GM18868 (cell line): ENCODE measurements at regions not wholly inside any gene's neighbourhood (a gene's known extent, or its start where the extent isn't known, plus 50 kb on each side); places are given as distances from the start of the nearest gene placed in this dataset.

Experiments
- ATAC-seq: cut with Tn5 transposase; IDR thresholded peaks from one replicate; pipeline ENCODE4 v1.9.1; 2021; ENCODE audit warnings: mild to moderate bottlenecking, moderate library complexity; ENCODE audit not compliant: unreplicated experiment

DNA sequence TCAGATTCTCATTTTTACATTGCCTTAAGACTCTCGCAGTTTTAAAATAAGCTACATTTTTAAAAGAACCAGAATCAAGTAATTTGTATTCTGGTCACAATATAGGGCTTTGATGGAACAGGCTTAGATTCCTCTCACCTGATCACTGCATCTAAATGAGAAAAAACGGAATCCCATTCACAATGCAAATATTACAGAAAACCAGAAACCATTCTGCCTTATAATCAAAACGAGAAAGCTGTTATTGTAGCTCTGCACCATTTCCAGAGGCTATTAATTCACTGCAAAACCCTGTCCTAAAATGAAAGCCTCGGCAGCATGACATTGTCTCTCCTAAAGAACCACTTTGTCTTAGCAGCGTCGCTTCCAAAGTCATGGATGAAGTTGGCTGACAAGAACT is 116.1 kb upstream of the ZNF366 start:
- no peak for ATAC-seq

DNA sequence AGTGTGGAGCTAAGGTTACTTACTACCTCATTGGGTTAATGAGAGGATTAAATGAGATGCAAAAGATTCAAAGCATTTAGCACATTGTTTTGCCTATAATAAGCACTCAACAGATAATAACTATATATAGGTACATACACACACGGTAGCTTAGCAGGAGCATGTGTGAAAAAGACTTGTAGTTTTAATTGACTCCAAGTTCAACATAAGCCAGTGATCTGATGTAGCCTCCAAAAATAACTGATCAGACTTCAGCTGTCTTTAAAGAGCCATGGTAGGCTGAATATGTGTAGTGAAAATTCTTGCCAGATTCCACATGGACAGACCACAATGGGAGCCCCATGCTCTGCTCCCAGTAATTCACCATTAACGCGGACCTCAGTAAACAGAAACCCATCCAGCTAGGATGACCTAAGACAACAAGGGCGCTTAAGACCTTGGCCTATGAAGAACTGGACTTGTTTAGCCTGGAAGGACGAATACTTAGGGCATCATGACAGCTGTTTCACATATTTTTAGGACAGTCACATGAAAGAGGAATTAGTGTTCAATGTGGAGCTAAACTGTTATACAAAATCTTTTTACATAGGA is 115.1 kb upstream of the ZNF366 start:
- ATAC-seq: no peak

DNA sequence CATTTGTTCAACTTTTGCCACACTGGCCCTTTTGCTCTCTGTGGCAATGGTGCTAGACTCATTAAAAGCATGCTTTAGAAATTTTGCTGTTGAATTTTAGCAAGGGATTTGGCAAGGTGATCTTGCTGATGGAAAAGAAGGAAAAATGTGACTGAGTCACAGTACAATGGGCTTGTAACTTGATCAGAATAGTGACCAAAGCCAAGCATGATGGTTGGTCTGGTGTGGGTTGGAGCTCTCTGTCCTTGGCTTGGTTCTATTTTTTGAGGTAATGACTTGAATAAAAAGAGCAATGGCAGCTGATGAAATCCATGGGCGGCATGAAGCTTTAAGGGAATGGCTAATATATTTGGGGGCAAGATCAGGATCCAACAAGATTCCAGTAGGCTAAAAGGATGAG is 114.4 kb upstream of the ZNF366 start:
- ATAC-seq: no peak

DNA sequence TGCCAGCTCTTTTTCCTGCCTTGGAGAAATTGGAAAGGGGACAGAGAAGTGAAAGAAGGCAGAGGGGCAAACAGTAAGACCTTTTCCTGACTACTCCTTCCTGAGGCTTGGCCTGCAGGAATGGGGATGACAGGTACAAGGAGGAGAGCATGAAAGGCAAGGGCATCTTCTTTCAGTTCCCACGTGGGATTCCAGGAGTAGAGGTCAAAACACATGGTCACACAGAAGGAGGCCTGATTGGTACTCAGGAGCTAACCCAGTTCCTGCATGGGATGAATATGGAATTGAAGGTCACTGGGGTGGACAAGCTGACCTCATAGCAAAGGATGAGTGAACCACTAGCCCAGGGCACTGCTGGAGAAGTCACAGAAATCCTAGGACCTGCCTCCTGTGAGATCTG is 112.5 kb upstream of the ZNF366 start:
- no peak for ATAC-seq

DNA sequence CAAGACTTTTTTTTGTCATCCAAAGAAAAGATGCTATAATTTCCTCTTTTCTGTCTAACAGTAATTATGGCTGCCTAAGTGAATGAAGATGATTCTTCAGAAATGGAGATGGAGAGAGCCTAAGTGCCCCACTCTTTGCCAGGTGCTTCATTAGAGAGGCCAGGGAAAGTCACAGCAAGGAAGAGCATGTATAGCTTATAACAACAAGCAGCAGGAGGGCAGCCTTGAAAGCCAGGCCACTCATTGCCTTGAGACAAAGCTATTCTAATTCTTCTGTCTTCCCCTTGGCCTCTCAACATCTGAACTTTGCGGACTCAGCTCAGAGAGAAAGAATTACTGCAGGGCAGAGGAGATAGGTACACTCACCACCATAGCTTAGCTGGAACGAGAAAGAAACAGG is 112.0 kb upstream of the ZNF366 start:
- no peak for ATAC-seq

DNA sequence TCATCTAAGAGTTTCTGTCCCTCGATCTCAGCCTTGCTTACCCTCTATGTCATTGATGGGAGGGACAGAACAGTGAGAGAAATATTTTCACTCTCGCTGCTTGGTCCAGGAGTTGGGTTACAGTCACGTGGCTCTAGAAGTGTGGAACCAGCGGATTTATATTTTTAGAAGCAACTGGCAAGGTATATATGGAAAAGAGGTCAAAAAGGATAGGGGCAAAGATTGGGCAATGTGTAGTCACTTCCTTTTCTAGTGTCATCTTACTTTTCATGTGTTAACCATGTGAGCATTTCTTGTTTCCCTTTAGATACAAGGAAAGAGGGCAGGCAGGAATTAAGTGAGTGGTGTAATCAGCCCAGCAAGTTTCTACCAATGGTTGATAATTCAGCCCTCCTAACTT is 111.5 kb upstream of the ZNF366 start:
- ATAC-seq: no peak

DNA sequence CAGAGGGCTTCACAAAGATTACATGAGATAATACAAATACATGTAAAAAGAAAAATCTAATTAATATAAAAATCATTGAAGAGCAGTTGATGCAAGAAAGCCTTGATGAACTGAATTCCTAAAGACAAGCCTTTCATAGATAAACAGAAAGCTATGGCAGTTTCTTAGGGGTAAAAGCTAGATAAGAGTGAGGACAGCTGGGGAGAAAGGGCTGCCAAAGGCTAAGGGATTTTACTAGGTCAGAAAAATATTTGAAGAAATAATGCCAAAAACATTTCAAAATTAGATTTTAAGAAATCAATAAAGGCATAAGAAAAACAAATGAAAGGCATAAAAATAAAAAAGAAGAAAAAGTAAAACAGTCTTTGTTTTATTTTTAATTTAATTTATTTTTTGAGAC is 107.9 kb upstream of the ZNF366 start:
- no peak for ATAC-seq

DNA sequence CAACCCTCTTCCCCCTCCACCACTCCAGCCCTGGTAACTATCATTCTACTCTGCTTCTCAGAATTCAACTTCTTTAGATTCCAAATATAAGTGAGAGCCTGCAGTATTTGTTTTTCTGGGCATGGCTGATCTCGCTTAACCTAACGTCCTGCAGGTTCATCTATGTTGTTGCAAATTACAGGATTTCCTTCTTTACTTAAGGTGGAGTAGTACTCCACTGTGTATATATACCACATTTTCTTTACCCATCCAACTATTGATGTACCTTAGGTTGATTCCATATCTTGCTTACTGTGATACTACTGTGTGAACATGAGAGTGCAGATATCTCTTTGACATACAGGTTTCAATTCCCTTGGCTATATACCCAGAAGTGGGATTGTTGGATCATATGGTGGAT is 106.3 kb upstream of the ZNF366 start:
- no peak for ATAC-seq

DNA sequence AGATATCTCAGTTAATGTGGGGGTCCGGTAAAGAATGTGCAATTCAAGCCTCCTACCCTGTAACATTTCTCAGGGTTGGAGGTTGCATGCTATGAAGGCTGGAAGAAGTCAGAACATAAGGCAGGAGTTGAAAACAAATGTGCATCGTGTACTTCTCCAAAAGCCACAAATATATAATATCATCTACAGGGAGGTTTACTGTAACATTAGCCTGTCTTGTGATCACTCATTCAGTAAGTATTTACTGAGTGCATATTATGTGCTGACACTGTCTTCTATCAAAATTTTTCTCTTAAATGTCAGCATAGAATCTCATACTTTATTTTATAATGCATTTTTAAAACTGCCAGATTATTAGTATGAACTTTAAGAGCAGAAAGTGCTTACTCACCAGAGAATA is 105.6 kb upstream of the ZNF366 start:
- ATAC-seq: no peak

DNA sequence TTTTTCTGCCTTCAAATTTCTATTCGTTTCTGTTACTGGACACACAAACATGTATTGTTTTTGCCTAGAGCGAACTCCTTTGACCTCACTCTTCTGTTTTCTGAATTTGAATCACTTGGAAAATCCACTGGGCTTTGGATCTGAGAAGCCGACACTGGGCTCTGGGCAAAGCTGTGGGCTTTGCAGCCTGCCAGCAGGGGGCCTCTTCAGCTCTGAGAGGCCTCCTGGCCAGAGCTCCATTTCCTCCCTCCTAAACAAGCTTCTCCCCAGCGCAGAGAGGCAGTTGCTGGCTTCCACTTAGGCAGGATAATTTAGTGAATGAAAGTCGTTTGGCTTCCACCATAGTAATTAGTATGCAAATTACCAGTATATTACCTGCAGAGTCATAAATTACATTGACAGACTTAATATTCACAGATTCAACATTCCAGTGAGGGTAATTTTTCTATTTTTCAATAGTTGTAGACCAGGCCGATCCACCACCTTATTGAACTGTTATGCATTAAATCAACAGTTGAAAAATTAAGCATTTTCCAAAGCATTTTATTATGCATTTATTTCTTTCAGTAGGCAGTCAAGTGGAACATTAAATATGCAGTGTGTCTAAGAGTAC is 104.0 kb upstream of the ZNF366 start:
- peak; percentile 88 for ATAC-seq

DNA sequence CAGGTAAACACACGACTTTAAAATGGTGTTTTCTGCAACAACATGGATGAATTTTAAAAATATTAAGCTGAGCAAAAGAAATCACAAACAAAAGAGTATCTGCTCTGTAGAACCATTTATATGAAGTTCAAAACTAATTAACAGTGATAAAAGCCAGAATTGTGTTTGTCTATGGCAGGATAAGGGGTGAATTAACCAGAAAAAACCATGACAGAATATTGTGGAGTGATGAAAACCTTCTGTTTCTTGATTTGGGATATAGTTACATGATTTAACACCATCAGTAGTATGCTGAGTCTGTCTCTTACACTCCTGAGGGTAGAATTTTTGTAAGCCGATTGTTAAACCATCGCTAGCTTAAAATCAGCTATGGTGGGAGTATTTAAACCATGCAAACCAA is 101.7 kb upstream of the ZNF366 start:
- ATAC-seq: no peak

DNA sequence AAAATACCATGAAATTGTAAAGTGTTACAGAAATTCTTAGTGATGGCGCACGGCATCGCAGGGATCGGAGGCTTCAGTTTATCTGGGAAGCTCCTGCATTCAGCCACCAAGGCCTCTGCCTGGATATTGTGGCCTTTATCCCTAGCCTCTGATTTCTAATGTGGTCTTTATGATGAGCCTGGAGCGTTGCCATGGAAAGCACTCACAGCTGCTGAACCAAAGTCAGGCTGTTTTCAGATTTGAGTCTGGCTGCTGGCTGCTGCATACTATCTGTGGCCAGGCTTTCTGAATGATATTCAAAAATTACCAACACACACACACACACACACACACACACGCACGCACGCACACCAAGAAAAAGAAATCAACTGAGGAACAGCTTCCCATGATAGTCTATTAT is 101.1 kb upstream of the ZNF366 start:
- no peak for ATAC-seq

DNA sequence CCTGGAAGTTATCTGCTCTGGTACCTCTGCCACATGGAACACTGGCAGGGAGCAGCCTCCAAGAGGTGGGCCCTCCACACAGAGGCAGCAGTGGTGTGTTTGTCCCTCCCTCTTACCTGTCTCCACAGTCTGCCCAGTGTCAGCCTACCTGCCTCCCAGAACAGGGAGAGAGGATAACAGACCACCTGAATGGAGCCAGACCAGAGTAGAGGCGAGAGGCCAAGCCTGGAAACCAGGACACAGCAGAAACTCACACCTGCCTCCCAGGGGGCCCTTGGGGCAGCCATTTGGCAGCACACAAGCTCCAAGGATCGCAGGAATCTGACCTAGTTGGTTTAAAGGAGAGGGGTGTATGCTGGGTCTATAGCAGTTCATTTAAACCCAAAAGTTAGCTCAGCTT is 100.2 kb upstream of the ZNF366 start:
- ATAC-seq: no peak

DNA sequence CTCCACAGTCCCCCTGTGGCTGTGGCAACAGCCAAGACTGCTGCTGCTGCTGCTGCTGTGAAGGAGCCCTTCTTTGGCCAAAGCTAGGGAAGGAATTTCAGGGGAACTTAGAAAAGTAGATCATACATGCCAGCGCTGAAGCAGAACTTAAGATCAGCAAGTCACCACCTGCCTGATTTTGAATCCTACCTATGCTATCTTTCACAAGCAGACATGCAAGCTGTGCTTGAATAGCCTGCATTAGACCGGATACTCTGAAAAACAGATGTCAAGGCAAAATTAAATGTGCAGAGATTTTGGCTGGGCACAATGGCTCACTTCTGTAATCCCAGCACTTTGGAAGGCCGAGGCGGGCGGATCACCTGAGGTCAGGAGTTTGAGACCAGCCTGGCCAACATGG is 99.3 kb upstream of the ZNF366 start:
- no peak for ATAC-seq

DNA sequence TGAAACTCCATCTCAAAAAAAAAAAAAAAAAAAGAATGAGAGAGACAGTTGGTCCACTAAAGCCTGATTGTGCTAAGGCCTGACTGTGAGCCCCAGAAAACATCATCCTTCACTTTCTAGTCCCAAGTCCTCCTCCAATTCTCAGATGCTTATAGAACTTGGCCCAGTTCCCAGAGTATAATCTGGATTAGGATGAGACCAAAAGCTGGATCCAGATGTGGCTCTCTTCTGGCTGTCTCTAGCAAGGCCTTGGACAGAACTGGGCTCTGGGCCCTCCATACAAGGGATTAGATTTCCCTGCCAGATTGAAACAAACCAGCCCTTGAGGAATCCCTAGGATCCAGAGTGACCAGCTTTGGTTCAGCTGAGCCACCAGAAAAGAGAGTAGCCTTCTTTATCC is 98.4 kb upstream of the ZNF366 start:
- no peak for ATAC-seq

DNA sequence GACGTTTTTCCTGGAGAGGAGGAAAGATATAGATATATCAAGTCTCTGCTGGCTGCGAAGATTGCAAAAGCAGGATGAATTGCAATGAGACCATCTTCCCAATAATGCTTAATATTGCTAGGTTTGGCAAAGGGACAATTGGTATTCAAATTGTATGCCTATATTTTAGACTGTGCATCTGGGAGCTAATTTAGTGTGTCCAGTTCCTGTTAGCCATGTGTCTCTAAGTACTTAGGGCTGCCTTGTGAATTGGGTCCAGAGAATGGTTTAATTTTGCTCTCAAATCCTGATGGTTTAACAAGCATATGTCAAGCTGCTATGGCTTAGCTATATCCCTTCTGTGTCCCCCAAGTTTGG is 97.6 kb upstream of the ZNF366 start:
- no peak for ATAC-seq

DNA sequence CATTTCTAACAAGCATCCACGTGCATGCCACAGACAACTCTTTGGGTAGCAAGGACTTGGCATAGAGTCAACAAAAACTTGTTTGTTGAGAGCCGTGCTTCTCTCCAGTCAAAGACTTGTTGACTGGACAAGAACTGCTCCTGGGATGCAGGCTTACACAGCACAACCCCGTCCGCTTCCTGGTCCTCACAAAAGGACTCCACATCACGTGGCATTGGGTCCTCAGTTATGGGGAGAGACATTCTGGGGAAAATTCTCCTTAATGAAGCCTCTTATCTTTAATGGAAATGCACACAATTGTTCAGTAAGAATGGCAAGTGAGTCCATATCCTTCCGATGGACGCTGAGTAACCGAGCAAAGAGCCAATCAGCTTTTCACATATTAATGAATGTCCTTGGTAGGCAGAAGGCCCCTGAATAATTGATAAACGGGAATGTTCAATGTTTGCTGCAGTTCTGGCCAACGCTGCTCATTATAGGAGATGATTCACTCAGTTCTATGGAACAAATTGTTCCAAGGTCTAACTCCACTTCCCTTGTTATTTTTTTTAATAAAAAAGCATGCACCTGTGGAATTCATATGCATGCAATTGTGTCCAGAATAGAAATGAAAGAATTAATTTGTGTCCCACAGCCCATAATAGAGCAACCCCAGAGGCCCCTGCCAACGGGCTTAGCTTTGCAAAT is 97.0 kb upstream of the ZNF366 start:
- no peak for ATAC-seq

DNA sequence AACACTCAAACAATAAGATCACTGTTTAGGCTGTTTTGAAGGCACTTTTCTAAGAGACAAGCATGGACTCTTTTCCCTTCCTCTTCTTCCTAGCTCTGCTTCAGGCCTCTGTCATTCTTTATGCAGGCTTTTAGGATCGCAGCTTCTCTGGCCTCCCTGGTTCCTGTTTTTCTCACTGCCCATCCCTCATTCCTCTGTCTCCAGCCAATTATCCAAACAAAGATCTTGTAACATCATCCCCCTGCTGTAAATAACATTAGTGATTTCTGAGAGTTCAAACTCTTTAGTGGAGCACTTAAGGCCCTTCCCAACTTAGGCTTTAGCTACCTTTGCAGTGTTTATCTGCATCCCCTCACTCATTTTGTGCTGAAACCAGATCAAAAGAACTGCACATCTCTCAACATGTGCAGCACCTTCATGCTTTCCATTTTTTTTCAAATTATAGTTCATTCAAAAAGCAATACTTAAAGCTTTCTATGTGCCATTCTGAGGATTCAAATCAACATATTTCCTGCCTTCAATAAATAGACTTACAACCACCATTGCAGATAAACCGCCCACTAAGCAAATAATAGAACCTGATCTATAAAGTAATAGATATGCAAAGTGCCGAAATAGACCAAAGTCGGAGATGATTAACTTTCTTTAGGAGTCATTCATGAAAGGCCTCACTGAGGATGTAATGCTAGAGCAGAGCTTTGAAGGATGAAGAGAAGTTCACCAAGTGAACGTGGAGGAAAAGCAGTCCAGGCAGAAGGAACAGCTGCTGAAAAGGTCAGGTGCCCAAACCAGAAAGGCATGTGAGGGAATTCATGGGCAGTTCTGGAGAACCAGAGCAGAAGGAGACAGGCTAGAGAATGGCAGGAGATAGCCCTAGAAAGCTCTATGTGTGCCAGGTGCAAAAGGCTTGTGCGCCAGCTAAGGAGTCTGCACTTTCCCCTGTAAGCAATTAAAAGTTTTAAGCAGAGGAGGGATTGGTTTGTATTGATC is 95.8 kb upstream of the ZNF366 start:
- no peak for ATAC-seq

DNA sequence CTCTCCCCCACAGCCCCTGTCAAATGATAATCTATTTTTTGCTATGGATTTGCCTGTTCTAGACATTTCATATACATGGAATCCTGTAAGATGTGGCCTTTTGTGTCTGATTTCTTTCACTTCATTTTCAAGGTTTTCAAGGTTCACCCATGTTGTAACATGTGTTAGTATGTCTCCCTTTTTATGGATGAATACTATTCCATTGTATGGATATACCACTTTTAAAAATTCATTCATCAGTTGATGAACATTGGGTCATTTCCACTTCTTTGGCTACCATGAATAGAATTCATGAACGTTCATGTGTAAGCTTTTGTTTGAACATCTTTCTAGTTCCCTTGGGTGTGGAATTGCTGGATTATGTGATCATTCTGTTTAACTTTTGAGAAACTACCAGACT is 94.7 kb upstream of the ZNF366 start:
- no peak for ATAC-seq

DNA sequence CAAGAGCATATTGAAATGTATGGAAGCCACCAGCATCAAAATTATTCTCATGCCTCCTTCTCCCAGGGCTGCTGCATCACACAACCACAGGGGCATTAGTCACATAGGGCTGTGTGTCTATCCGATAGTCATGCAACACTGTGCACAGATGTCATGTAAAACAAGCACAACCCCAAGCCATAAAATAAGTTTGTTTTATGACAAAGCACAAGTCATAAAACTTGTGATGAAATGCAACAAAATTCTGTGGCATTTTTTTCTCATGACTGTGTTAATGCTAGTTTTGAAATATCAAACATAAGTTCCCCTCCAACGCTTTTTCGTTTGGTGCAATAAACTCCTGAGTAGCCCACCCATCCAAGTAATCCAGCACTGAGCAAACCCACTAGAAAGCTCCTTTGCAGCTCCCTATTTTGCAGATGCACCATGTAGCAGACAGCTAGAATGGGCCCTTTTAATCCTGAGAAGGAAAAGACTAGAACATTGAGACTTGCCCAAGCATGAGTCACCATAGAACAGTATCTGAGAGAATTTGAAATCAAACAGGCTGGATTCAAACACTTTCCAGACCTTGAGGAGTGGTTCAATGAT is 93.3 kb upstream of the ZNF366 start:
- ATAC-seq: no peak
